ENCODE measurements at regions not wholly inside any gene's neighbourhood (a gene's known extent, or its start where the extent isn't known, plus 50 kb on each side); places are given as distances from the start of the nearest gene placed in this dataset.
A peak's percentile ranks its signal among the peaks of the same experiment; 100 is the strongest.

GRCh38 chr12:24759155-24759554 lies 189.7 kb downstream of the BCAT1 start:
- Histone ChIP-seq H3K4me3 (ENCODE audit: low read length) (no peak overlapping the region), H3K27me3 (ENCODE audit: control insufficient read depth, insufficient read depth, low read length) (no peaks in the 10 kb centered on the region), H3K4me1 (ENCODE audit: control insufficient read depth, low read depth, low read length) (peaks cover 18% of the 10 kb centered on the region)

GRCh38 chr12:24756479-24757024 lies 192.3 kb downstream of the BCAT1 start:
- Histone ChIP-seq H3K9ac (ENCODE audit: low read length) (no peak overlapping the region), H3K27me3 (ENCODE audit: control insufficient read depth, insufficient read depth, low read length) (no peaks in the 10 kb centered on the region), H3K4me3 (ENCODE audit: low read length) (no peak overlapping the region), H3K27ac (ENCODE audit: low read length) (no peak overlapping the region), H3K9me3 (ENCODE audit: control insufficient read depth, low read depth, low read length) (no peaks in the 10 kb centered on the region), H3K4me1 (ENCODE audit: control insufficient read depth, low read depth, low read length) (peaks cover 18% of the 10 kb centered on the region), H3K36me3 (ENCODE audit: control insufficient read depth, low read depth, low read length) (no peaks in the 10 kb centered on the region)

More at GRCh38 chr12:24759155-24759554, 189.7 kb downstream of the BCAT1 start:
- H3K36me3 ChIP-seq (ENCODE audit: control insufficient read depth, low read depth, low read length) = no peaks in the 10 kb centered on the region
- H3K27ac ChIP-seq (ENCODE audit: low read length) = no peak overlapping the region
- H3K9ac ChIP-seq (ENCODE audit: low read length) = no peak overlapping the region
- H3K9me3 ChIP-seq (ENCODE audit: control insufficient read depth, low read depth, low read length) = no peaks in the 10 kb centered on the region

GRCh38 chr12:24754690-24755638 lies 193.9 kb downstream of the BCAT1 start:
- no peaks in the 10 kb centered on the region for H3K27me3 ChIP-seq (ENCODE audit: control insufficient read depth, insufficient read depth, low read length)
- no peak overlapping the region for H3K9ac ChIP-seq (ENCODE audit: low read length)
- no peak overlapping the region for H3K27ac ChIP-seq (ENCODE audit: low read length)
- no peak overlapping the region for H3K4me3 ChIP-seq (ENCODE audit: low read length)
- H3K9me3 ChIP-seq (ENCODE audit: control insufficient read depth, low read depth, low read length) = no peaks in the 10 kb centered on the region
- H3K36me3 ChIP-seq (ENCODE audit: control insufficient read depth, low read depth, low read length) = no peaks in the 10 kb centered on the region
- H3K4me1 ChIP-seq (ENCODE audit: control insufficient read depth, low read depth, low read length) = peaks cover 14% of the 10 kb centered on the region

- H3K4me3 ChIP-seq (ENCODE audit: low read length) = no peak overlapping the region
- peaks cover 33% of the 10 kb centered on the region for H3K4me1 ChIP-seq (ENCODE audit: control insufficient read depth, low read depth, low read length)
- H3K27me3 ChIP-seq (ENCODE audit: control insufficient read depth, insufficient read depth, low read length) = no peaks in the 10 kb centered on the region
- H3K36me3 ChIP-seq (ENCODE audit: control insufficient read depth, low read depth, low read length) = no peaks in the 10 kb centered on the region
- H3K9me3 ChIP-seq (ENCODE audit: control insufficient read depth, low read depth, low read length) = no peaks in the 10 kb centered on the region
- no peak overlapping the region for H3K27ac ChIP-seq (ENCODE audit: low read length)
- no peak overlapping the region for H3K9ac ChIP-seq (ENCODE audit: low read length)
Observed at GRCh38 chr12:24752763-24753462, 196.0 kb downstream of the BCAT1 start.

GRCh38 chr12:24751181-24751580 lies 197.7 kb downstream of the BCAT1 start:
- Histone ChIP-seq H3K27ac (ENCODE audit: low read length) (no peak overlapping the region), H3K9me3 (ENCODE audit: control insufficient read depth, low read depth, low read length) (no peaks in the 10 kb centered on the region), H3K9ac (ENCODE audit: low read length) (no peak overlapping the region), H3K4me1 (ENCODE audit: control insufficient read depth, low read depth, low read length) (peaks cover 34% of the 10 kb centered on the region), H3K27me3 (ENCODE audit: control insufficient read depth, insufficient read depth, low read length) (no peaks in the 10 kb centered on the region), H3K36me3 (ENCODE audit: control insufficient read depth, low read depth, low read length) (no peaks in the 10 kb centered on the region), H3K4me3 (ENCODE audit: low read length) (no peak overlapping the region)

- H3K4me1 ChIP-seq (ENCODE audit: control insufficient read depth, low read depth, low read length) = peaks cover 34% of the 10 kb centered on the region
- no peaks in the 10 kb centered on the region for H3K9me3 ChIP-seq (ENCODE audit: control insufficient read depth, low read depth, low read length)
- no peaks in the 10 kb centered on the region for H3K36me3 ChIP-seq (ENCODE audit: control insufficient read depth, low read depth, low read length)
- no peaks in the 10 kb centered on the region for H3K27me3 ChIP-seq (ENCODE audit: control insufficient read depth, insufficient read depth, low read length)
- no peak overlapping the region for H3K4me3 ChIP-seq (ENCODE audit: low read length)
- no peak overlapping the region for H3K9ac ChIP-seq (ENCODE audit: low read length)
- H3K27ac ChIP-seq (ENCODE audit: low read length) = no peak overlapping the region
Observed at GRCh38 chr12:24750263-24750662, 198.6 kb downstream of the BCAT1 start.

GRCh38 chr12:24749171-24749570 lies 199.7 kb downstream of the BCAT1 start:
- Histone ChIP-seq H3K9ac (ENCODE audit: low read length) (no peak overlapping the region), H3K4me1 (ENCODE audit: control insufficient read depth, low read depth, low read length) (peaks cover 30% of the 10 kb centered on the region), H3K27me3 (ENCODE audit: control insufficient read depth, insufficient read depth, low read length) (no peaks in the 10 kb centered on the region), H3K9me3 (ENCODE audit: control insufficient read depth, low read depth, low read length) (no peaks in the 10 kb centered on the region), H3K27ac (ENCODE audit: low read length) (no peak overlapping the region), H3K36me3 (ENCODE audit: control insufficient read depth, low read depth, low read length) (no peaks in the 10 kb centered on the region), H3K4me3 (ENCODE audit: low read length) (no peak overlapping the region)

GRCh38 chr12:24748326-24748725 lies 200.6 kb downstream of the BCAT1 start:
- peak overlapping the region; percentile 14 for H3K4me3 ChIP-seq (ENCODE audit: low read length)
- no peaks in the 10 kb centered on the region for H3K36me3 ChIP-seq (ENCODE audit: control insufficient read depth, low read depth, low read length)
- H3K9ac ChIP-seq (ENCODE audit: low read length) = no peak overlapping the region
- H3K9me3 ChIP-seq (ENCODE audit: control insufficient read depth, low read depth, low read length) = no peaks in the 10 kb centered on the region
- no peak overlapping the region for H3K27ac ChIP-seq (ENCODE audit: low read length)
- peaks cover 30% of the 10 kb centered on the region for H3K4me1 ChIP-seq (ENCODE audit: control insufficient read depth, low read depth, low read length)
- H3K27me3 ChIP-seq (ENCODE audit: control insufficient read depth, insufficient read depth, low read length) = no peaks in the 10 kb centered on the region

- Histone ChIP-seq H3K27ac (ENCODE audit: low read length) (no peak overlapping the region), H3K4me1 (ENCODE audit: control insufficient read depth, low read depth, low read length) (peaks cover 30% of the 10 kb centered on the region), H3K27me3 (ENCODE audit: control insufficient read depth, insufficient read depth, low read length) (no peaks in the 10 kb centered on the region)
Observed at GRCh38 chr12:24746864-24747263, 202.0 kb downstream of the BCAT1 start.

GRCh38 chr12:24746006-24746671 lies 202.8 kb downstream of the BCAT1 start:
- H3K4me1 ChIP-seq (ENCODE audit: control insufficient read depth, low read depth, low read length) = peaks cover 30% of the 10 kb centered on the region
- no peaks in the 10 kb centered on the region for H3K9me3 ChIP-seq (ENCODE audit: control insufficient read depth, low read depth, low read length)
- no peak overlapping the region for H3K4me3 ChIP-seq (ENCODE audit: low read length)
- H3K36me3 ChIP-seq (ENCODE audit: control insufficient read depth, low read depth, low read length) = no peaks in the 10 kb centered on the region
- no peak overlapping the region for H3K27ac ChIP-seq (ENCODE audit: low read length)
- no peaks in the 10 kb centered on the region for H3K27me3 ChIP-seq (ENCODE audit: control insufficient read depth, insufficient read depth, low read length)
- no peak overlapping the region for H3K9ac ChIP-seq (ENCODE audit: low read length)

More at GRCh38 chr12:24746864-24747263, 202.0 kb downstream of the BCAT1 start:
- Histone ChIP-seq H3K36me3 (ENCODE audit: control insufficient read depth, low read depth, low read length) (no peaks in the 10 kb centered on the region), H3K9ac (ENCODE audit: low read length) (no peak overlapping the region), H3K4me3 (ENCODE audit: low read length) (no peak overlapping the region), H3K9me3 (ENCODE audit: control insufficient read depth, low read depth, low read length) (no peaks in the 10 kb centered on the region)

Measured in iPS-18a (cell line).